ENCODE measurements at regions not wholly inside any gene's neighbourhood (a gene's known extent, or its start where the extent isn't known, plus 50 kb on each side); places are given as distances from the start of the nearest gene placed in this dataset.

GRCh38 chr3:137924628-137925027 lies 85.3 kb upstream of the CLDN18 start:
- TF ChIP-seq CTCF (IDR thresholded peaks at IDR 0.05) = no peak

GRCh38 chr3:137925080-137925479 lies 84.9 kb upstream of the CLDN18 start:
- H3K9me3 Mint-ChIP-seq = no peaks in the 10 kb centered on the region
- H3K4me1 Mint-ChIP-seq = no peaks in the 10 kb centered on the region
- TF ChIP-seq CTCF (IDR thresholded peaks at IDR 0.05) = no peak
- H3K27me3 Mint-ChIP-seq (ENCODE audit: low read depth, poor library complexity) = peaks cover 3% of the 10 kb centered on the region
- no peak for DNase-seq
- H3K27ac Mint-ChIP-seq = no peak overlapping the region
- no peaks in the 10 kb centered on the region for H3K36me3 Mint-ChIP-seq (ENCODE audit: low read depth)
- no peak overlapping the region for H3K4me3 Mint-ChIP-seq

More at GRCh38 chr3:137924628-137925027, 85.3 kb upstream of the CLDN18 start:
- DNase-seq = no peak
- Mint-ChIP-seq H3K4me3 (no peak overlapping the region), H3K9me3 (no peaks in the 10 kb centered on the region), H3K36me3 (ENCODE audit: low read depth) (no peaks in the 10 kb centered on the region), H3K4me1 (no peaks in the 10 kb centered on the region), H3K27me3 (ENCODE audit: low read depth, poor library complexity) (peaks cover 3% of the 10 kb centered on the region), H3K27ac (no peak overlapping the region)

GRCh38 chr3:137926991-137927390 lies 83.0 kb upstream of the CLDN18 start:
- Mint-ChIP-seq H3K9me3 (no peaks in the 10 kb centered on the region), H3K4me3 (no peak overlapping the region), H3K36me3 (ENCODE audit: low read depth) (no peaks in the 10 kb centered on the region), H3K27me3 (ENCODE audit: low read depth, poor library complexity) (peaks cover 3% of the 10 kb centered on the region), H3K4me1 (no peaks in the 10 kb centered on the region), H3K27ac (no peak overlapping the region)
- TF ChIP-seq CTCF (IDR thresholded peaks at IDR 0.05) = no peak
- DNase-seq = no peak

- DNase-seq = no peak
- Mint-ChIP-seq H3K36me3 (ENCODE audit: low read depth) (no peaks in the 10 kb centered on the region), H3K4me3 (no peak overlapping the region), H3K27me3 (ENCODE audit: low read depth, poor library complexity) (peaks cover 8% of the 10 kb centered on the region), H3K9me3 (peaks cover 2% of the 10 kb centered on the region), H3K27ac (peak overlapping the region; percentile 17), H3K4me1 (no peaks in the 10 kb centered on the region)
- TF ChIP-seq CTCF (IDR thresholded peaks at IDR 0.05) = no peak
Measured at GRCh38 chr3:137930976-137931375, 79.0 kb upstream of the CLDN18 start.

GRCh38 chr3:137938876-137939275 lies 71.1 kb upstream of the CLDN18 start:
- TF ChIP-seq CTCF (IDR thresholded peaks at IDR 0.05) = no peak
- H3K36me3 Mint-ChIP-seq (ENCODE audit: low read depth) = no peaks in the 10 kb centered on the region

GRCh38 chr3:137944593-137944992 lies 65.4 kb upstream of the CLDN18 start:
- Mint-ChIP-seq H3K4me1 (no peaks in the 10 kb centered on the region), H3K4me3 (no peak overlapping the region), H3K27ac (no peak overlapping the region), H3K36me3 (ENCODE audit: low read depth) (no peaks in the 10 kb centered on the region), H3K9me3 (no peaks in the 10 kb centered on the region), H3K27me3 (ENCODE audit: low read depth, poor library complexity) (no peaks in the 10 kb centered on the region)
- no peak for TF ChIP-seq CTCF (IDR thresholded peaks at IDR 0.05)
- DNase-seq = no peak

More at GRCh38 chr3:137938876-137939275, 71.1 kb upstream of the CLDN18 start:
- no peak overlapping the region for H3K27ac Mint-ChIP-seq
- peaks cover 6% of the 10 kb centered on the region for H3K9me3 Mint-ChIP-seq
- H3K4me1 Mint-ChIP-seq = no peaks in the 10 kb centered on the region
- H3K4me3 Mint-ChIP-seq = no peak overlapping the region
- peaks cover 5% of the 10 kb centered on the region for H3K27me3 Mint-ChIP-seq (ENCODE audit: low read depth, poor library complexity)
- DNase-seq = no peak
